ENCODE measurements at regions not wholly inside any gene's neighbourhood (a gene's known extent, or its start where the extent isn't known, plus 50 kb on each side); places are given as distances from the start of the nearest gene placed in this dataset.
"Not testable (repeated sequence)": the region's sequence is repeated elsewhere in the genome, so short reads cannot be mapped to it uniquely, and the experiment has no call there.

GRCh38 chr3:168974617-168975403 lies 688.7 kb downstream of the MECOM start:
- DNase-seq = no peak

- DNase-seq = no peak
Observed at GRCh38 chr3:168973897-168974296, 689.6 kb downstream of the MECOM start.

- DNase-seq = no peak
Observed at GRCh38 chr3:168973206-168973605, 690.3 kb downstream of the MECOM start.

GRCh38 chr3:168968609-168969008 lies 694.9 kb downstream of the MECOM start:
- DNase-seq = no peak

GRCh38 chr3:168964736-168965135 lies 698.8 kb downstream of the MECOM start:
- DNase-seq = no peak

GRCh38 chr3:168961271-168961670 lies 702.2 kb downstream of the MECOM start:
- no peak for DNase-seq

GRCh38 chr3:168959731-168960130 lies 703.8 kb downstream of the MECOM start:
- DNase-seq = no peak

GRCh38 chr3:168958466-168958865 lies 705.0 kb downstream of the MECOM start:
- DNase-seq = no peak

GRCh38 chr3:168956076-168956475 lies 707.4 kb downstream of the MECOM start:
- no peak for DNase-seq

GRCh38 chr3:168952551-168952950 lies 711.0 kb downstream of the MECOM start:
- no peak for DNase-seq

GRCh38 chr3:168951884-168952283 lies 711.6 kb downstream of the MECOM start:
- DNase-seq = no peak

GRCh38 chr3:168951368-168951767 lies 712.1 kb downstream of the MECOM start:
- no peak for DNase-seq

- no peak for DNase-seq
Observed at GRCh38 chr3:168950622-168951021, 712.9 kb downstream of the MECOM start.

GRCh38 chr3:168939651-168940238 lies 723.8 kb downstream of the MECOM start:
- DNase-seq = no peak

- no peak for DNase-seq
Observed at GRCh38 chr3:168933614-168934013, 729.9 kb downstream of the MECOM start.

- DNase-seq = not testable (repeated sequence)
Observed at GRCh38 chr3:168929997-168930396, 733.5 kb downstream of the MECOM start.

- no peak for DNase-seq
Observed at GRCh38 chr3:168926426-168926825, 737.1 kb downstream of the MECOM start.

GRCh38 chr3:168925568-168925967 lies 737.9 kb downstream of the MECOM start:
- no peak for DNase-seq

- no peak for DNase-seq
Observed at GRCh38 chr3:168914662-168915061, 748.9 kb downstream of the MECOM start.

GRCh38 chr3:168909260-168909659 lies 754.3 kb downstream of the MECOM start:
- DNase-seq = no peak

- DNase-seq = no peak
Observed at GRCh38 chr3:168895419-168895818, 768.1 kb downstream of the MECOM start.

- no peak for DNase-seq
Observed at GRCh38 chr3:168894214-168894613, 769.3 kb downstream of the MECOM start.

- DNase-seq = no peak
Observed at GRCh38 chr3:168889666-168890065, 773.8 kb downstream of the MECOM start.

- DNase-seq = no peak
Observed at GRCh38 chr3:168888781-168889180, 774.7 kb downstream of the MECOM start.

- no peak for DNase-seq
Observed at GRCh38 chr3:168885028-168885427, 778.5 kb downstream of the MECOM start.
